HepG2 (cell line): ENCODE measurements at regions not wholly inside any gene's neighbourhood (a gene's known extent, or its start where the extent isn't known, plus 50 kb on each side); places are given as distances from the start of the nearest gene placed in this dataset.

Experiments used
- ATAC-seq: fragments of 200-7000 bp; cut with Tn5 transposase; 3 replicates; pipeline ENCODE4 v1.9.1; 2020; ENCODE audit warnings: mild to moderate bottlenecking, moderate library complexity
- BruUV-seq: library from RNA; stranded (reverse); fragments of 400-500 nt; replicated peaks from 2 replicates; lab custom pipeline; 2021; lab: Mats Ljungman, UMichigan
- CTCF ChIA-PET: fragments of 300-600 bp; formaldehyde crosslinking; extraction: SDS; loops from one replicate; lab custom pipeline; 2021; ENCODE audit warnings: low total read pairs, inconsistent platforms, low intra/inter-chr PET ratio; lab: Yijun Ruan, JAX
- POLR2A ChIA-PET: fragments of 350-600 bp; sonication (Branson Sonifier 250); formaldehyde crosslinking; loops from one replicate; lab custom pipeline; 2020; ENCODE audit warnings: antibody characterized with exemption, inconsistent platforms; lab: Yijun Ruan, JAX
- DNase-seq: peaks from one replicate; pipeline ENCODE4 v3.0.0-alpha.2; 2015; ENCODE audit warnings: low spot score
- FAIRE-seq: peaks from 3 replicates; lab custom pipeline; 2011; peaks lifted over from hg19 to GRCh38; lab: Jason Lieb, UNC
- H2AFZ ChIP-seq: one replicate; pipeline ENCODE4 v1.6.1; 2011; ENCODE audit warnings: low read length, inconsistent platforms
- H3K27ac ChIP-seq: fragments of 300-600 bp; 3 replicates; pipeline ENCODE4 v1.8.0; 2011; ENCODE audit warnings: mixed run types, mild to moderate bottlenecking, mixed read lengths, low read length, inconsistent platforms; ENCODE audit not compliant: insufficient read depth; ENCODE audit errors: extremely low read length
- H3K27me3 ChIP-seq, 2 experiments: fragments of 200-600 bp in 1 of 2; 2 replicates in 1 of 2; 3 replicates in 1 of 2; pipeline versions ENCODE4 v1.6.0 to v1.8.0; 2011; ENCODE audit warnings: low read length in 2 of 2, mild to moderate bottlenecking in 2 of 2, moderate library complexity in 2 of 2, inconsistent platforms in 1 of 2; ENCODE audit not compliant: insufficient read depth in 2 of 2, control insufficient read depth in 1 of 2
- H3K36me3 ChIP-seq, 2 experiments: fragments of 200-600 bp in 1 of 2; replicated peaks in 1 of 2; 2 replicates in 1 of 2; 3 replicates in 1 of 2; pipeline versions ENCODE4 v1.5.1 to v1.8.0; 2011; ENCODE audit warnings: low read length in 2 of 2, inconsistent platforms in 1 of 2; ENCODE audit not compliant: insufficient read depth in 2 of 2, control insufficient read depth in 1 of 2
- H3K4me1 ChIP-seq: 2 replicates; pipeline ENCODE4 v1.5.1; 2012; ENCODE audit warnings: low read length, inconsistent platforms; ENCODE audit not compliant: insufficient read depth
- H3K4me2 ChIP-seq: 2 replicates; pipeline ENCODE4 v1.6.0; 2011; ENCODE audit warnings: low read depth, low read length, inconsistent platforms
- H3K4me3 ChIP-seq, 3 experiments: fragments of 200-600 bp in 1 of 3; sonication (generic), shearing (Covaris generic) in 1 of 3; replicated peaks in 1 of 3; 2 replicates each; pipeline ENCODE4 v1.5.1; 2011 to 2016; ENCODE audit warnings: low read length in 3 of 3, inconsistent platforms in 2 of 3, low read depth in 2 of 3, mild to moderate bottlenecking in 2 of 3, control low read depth in 1 of 3, mixed read lengths in 1 of 3; ENCODE audit not compliant: insufficient read depth in 1 of 3
- H3K79me2 ChIP-seq: one replicate; pipeline ENCODE4 v1.6.1; 2011; ENCODE audit warnings: low read length, inconsistent platforms; ENCODE audit not compliant: insufficient read depth
- H3K9ac ChIP-seq: 2 replicates; pipeline ENCODE4 v1.6.0; 2011; ENCODE audit warnings: mild to moderate bottlenecking, low read depth, low read length, inconsistent platforms; ENCODE audit not compliant: insufficient read depth
- H3K9me3 ChIP-seq: 2 replicates; pipeline ENCODE4 v1.5.1; 2012; ENCODE audit warnings: mild to moderate bottlenecking, low read length
- H4K20me1 ChIP-seq: 2 replicates; pipeline ENCODE4 v1.6.0; 2011; ENCODE audit warnings: inconsistent platforms, mild to moderate bottlenecking, low read length, moderate library complexity; ENCODE audit not compliant: insufficient read depth
- ATF7 ChIP-seq, 2 experiments: fragments of 450-650 bp in 1 of 2; sonication (generic) in 1 of 2; formaldehyde crosslinking in 1 of 2; IDR thresholded peaks; 2 replicates each; pipeline versions ENCODE4 v1.4.0 to v1.6.1; 2016 to 2020; ENCODE audit warnings: antibody characterized with exemption in 1 of 2, mild to moderate bottlenecking in 1 of 2, missing genetic modification reagents in 1 of 2
- KLF15 ChIP-seq: sonication (generic); formaldehyde crosslinking; IDR thresholded peaks from 2 replicates; pipeline ENCODE4 v1.8.1; 2023; ENCODE audit warnings: borderline replicate concordance, mild to moderate bottlenecking, inconsistent platforms, missing genetic modification reagents, mixed read lengths
- MATR3 ChIP-seq: sonication (generic); formaldehyde crosslinking; IDR thresholded peaks from 2 replicates; pipeline ENCODE4 v1.4.0; 2020; ENCODE audit warnings: missing genetic modification reagents
- NONO ChIP-seq, 2 experiments: fragments of 450-650 bp in 1 of 2; sonication (generic) in 1 of 2; formaldehyde crosslinking in 1 of 2; IDR thresholded peaks in 1 of 2; conservative IDR thresholded peaks in 1 of 2; 2 replicates each; pipeline versions ENCODE4 v1.6.1 to v1.8.0; 2017 to 2022; ENCODE audit warnings: mild to moderate bottlenecking in 1 of 2, missing genetic modification reagents in 1 of 2, moderate library complexity in 1 of 2
- NR1H2 ChIP-seq: sonication (generic); formaldehyde crosslinking; IDR thresholded peaks from 2 replicates; pipeline ENCODE4 v1.8.1; 2022; ENCODE audit warnings: low read depth, missing genetic modification reagents, borderline replicate concordance
- SETDB1 ChIP-seq: sonication (generic); formaldehyde crosslinking; IDR thresholded peaks from 2 replicates; pipeline ENCODE4 v1.5.1; 2020; ENCODE audit warnings: missing genetic modification reagents, mild to moderate bottlenecking, borderline replicate concordance
- ZNF550 ChIP-seq: sonication (generic); formaldehyde crosslinking; IDR thresholded peaks from 2 replicates; pipeline ENCODE4 v1.4.0; 2020; ENCODE audit warnings: mild to moderate bottlenecking, missing genetic modification reagents, borderline replicate concordance
- ZNF850 ChIP-seq: sonication (generic); formaldehyde crosslinking; conservative IDR thresholded peaks from 2 replicates; pipeline ENCODE4 v1.9.0; 2021; ENCODE audit warnings: mild to moderate bottlenecking, missing genetic modification reagents
- WGBS: methylation state at CpG from one replicate; pipeline ENCODE4 v1.1.6; 2017; ENCODE audit warnings: low lambda C conversion rate; 5-methylcytosine and 5-hydroxymethylcytosine counted together
- in situ Hi-C: cut with HindIII; loops from 2 replicates; pipeline ENCODE4 v1.10.0; 2017; ENCODE audit warnings: low pct_unique_long_range_greater_than_20kb; ENCODE audit not compliant: extremely low pct_ligation_motif_present
- intact Hi-C: fragments of 100-400 bp; cut with micrococcal nuclease; formaldehyde crosslinking; loops from one replicate; pipeline ENCODE4 v1.10.0; 2022; ENCODE audit not compliant: unreplicated experiment
- TF ChIP-seq, protein P1 (sequence below): sonication (generic); formaldehyde crosslinking; IDR thresholded peaks from 2 replicates; pipeline ENCODE4 v1.8.0; 2023; ENCODE audit warnings: mild to moderate bottlenecking, missing genetic modification reagents
- TF ChIP-seq, protein P2 (sequence below): sonication (generic); formaldehyde crosslinking; IDR thresholded peaks from 2 replicates; pipeline ENCODE4 v1.5.0; 2020; ENCODE audit warnings: missing genetic modification reagents

DNA sequence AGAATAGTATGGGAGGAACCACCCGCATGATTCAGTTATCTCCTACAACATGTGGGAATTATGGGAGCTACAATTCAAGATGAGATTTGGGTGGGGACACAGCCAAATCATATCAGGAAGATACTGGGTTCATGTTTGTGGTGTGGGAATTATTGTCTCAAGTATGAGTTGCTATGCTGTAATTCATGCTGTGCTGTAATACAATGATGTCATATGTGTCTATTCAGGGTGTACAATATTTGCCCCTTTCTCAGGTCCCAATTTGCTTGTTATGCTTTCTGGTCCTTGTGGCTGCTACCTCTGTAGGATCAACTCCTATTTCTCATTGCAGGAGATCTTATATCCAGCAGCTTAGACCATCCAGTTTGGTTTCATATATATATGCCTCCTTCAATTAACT is 52.2 kb upstream of the ARHGAP20 start:
- H3K36me3 ChIP-seq = no peaks in the 10 kb centered on the region
- BruUV-seq = no TSS peak
- H3K27me3 ChIP-seq = no peaks in the 10 kb centered on the region
- no peak for ATAC-seq
- no peak overlapping the region for H2AFZ ChIP-seq
- peaks cover 6% of the 10 kb centered on the region for H3K4me1 ChIP-seq
- ChIA-PET CTCF (no interaction called here), POLR2A (no interaction called here)
- H3K4me3 ChIP-seq = no peak overlapping the region
- TF ChIP-seq ZNF850 (CRISPR knock-in tag) (no peak), ATF7 (IDR thresholded peaks at IDR 0.05) (peak; percentile 64; the same call in 1 of the 2 replicates), ATF7 (CRISPR knock-in tag; IDR thresholded peaks at IDR 0.05) (no peak)
- no peaks in the 10 kb centered on the region for H4K20me1 ChIP-seq
- no peaks in the 10 kb centered on the region for H3K79me2 ChIP-seq
- H3K4me2 ChIP-seq = no peak overlapping the region
- DNase-seq = no peak
- in situ Hi-C loops = no loop called here
- 100% methylated on average over 1 of the region's 1 CpG for WGBS
- H3K9ac ChIP-seq = no peak overlapping the region
- intact Hi-C loops = no loop called here
- no peak for FAIRE-seq
- no peak overlapping the region for H3K27ac ChIP-seq
- H3K9me3 ChIP-seq = no peaks in the 10 kb centered on the region

DNA sequence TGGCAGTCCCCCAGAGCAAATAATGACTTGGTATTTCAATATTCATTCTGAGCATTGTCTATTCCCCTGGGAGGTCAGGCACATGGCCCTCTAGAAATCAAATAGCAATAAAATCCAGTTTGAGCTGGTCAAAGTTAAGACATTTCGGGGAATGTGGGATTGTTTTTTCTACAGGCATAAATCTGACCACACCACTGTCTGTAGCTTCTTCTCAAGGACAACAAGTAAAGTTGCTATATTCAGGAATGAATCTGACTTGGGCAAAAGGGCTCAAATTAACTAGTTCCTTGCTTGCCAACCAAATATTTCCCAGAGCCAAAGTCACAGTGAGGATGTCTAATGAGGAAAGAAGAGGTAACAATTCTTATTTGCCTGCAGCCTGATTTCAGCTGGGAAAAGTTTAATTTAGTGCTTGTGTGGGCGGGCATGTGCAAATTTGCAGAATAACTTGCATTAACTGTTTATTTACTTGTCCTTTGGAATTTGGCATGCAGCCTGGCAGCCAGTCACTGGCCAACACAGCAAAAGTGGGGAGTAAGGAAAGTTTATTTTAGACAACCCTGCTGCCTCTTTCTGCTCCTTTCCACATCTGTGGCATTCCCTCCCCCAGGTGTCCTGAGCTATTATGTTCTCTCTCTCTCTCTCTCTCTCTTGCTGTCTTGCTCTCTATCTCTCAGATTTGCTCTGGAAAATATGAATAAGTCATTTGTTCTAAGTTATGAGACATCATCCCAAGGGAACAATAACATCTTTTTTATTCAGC is 51.2 kb upstream of the ARHGAP20 start:
- CTCF ChIA-PET = no interaction called here
- no peak for FAIRE-seq
- Histone ChIP-seq H3K27me3 (no peaks in the 10 kb centered on the region), H3K27ac (no peak overlapping the region), H4K20me1 (no peaks in the 10 kb centered on the region), H3K9me3 (no peaks in the 10 kb centered on the region), H3K79me2 (no peaks in the 10 kb centered on the region), H3K4me3 (no peak overlapping the region), H3K4me2 (no peak overlapping the region), H2AFZ (no peak overlapping the region), H3K4me1 (peaks cover 6% of the 10 kb centered on the region), H3K36me3 (no peaks in the 10 kb centered on the region), H3K9ac (no peak overlapping the region)
- in situ Hi-C loops = no loop called here
- BruUV-seq = no TSS peak
- POLR2A ChIA-PET = no interaction called here
- TF ChIP-seq NONO (IDR thresholded peaks at IDR 0.05) (no peak), NONO (CRISPR knock-in tag; conservative IDR thresholded peaks at IDR 0.05) (no peak), ZNF550 (CRISPR knock-in tag) (no peak), MATR3 (CRISPR knock-in tag) (no peak), KLF15 (CRISPR knock-in tag) (no peak), NR1H2 (CRISPR knock-in tag) (no peak), SETDB1 (no peak)
- TF ChIP-seq, protein P1, sequence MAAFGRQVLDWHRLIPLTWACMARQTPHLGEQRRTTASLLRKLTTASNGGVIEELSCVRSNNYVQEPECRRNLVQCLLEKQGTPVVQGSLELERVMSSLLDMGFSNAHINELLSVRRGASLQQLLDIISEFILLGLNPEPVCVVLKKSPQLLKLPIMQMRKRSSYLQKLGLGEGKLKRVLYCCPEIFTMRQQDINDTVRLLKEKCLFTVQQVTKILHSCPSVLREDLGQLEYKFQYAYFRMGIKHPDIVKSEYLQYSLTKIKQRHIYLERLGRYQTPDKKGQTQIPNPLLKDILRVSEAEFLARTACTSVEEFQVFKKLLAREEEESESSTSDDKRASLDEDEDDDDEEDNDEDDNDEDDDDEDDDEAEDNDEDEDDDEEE (CRISPR knock-in tag) = no peak
- TF ChIP-seq, protein P2, sequence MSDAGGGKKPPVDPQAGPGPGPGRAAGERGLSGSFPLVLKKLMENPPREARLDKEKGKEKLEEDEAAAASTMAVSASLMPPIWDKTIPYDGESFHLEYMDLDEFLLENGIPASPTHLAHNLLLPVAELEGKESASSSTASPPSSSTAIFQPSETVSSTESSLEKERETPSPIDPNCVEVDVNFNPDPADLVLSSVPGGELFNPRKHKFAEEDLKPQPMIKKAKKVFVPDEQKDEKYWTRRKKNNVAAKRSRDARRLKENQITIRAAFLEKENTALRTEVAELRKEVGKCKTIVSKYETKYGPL (CRISPR knock-in tag) = no peak
- peak; percentile 3 for DNase-seq
- no peak; the same call in 2 of the 3 replicates for ATAC-seq
- intact Hi-C loops = no loop called here
- WGBS = 11% methylated on average over 2 of the region's 2 CpGs
